Mucosa of stomach (tissue), 1 donor: ENCODE measurements at regions not wholly inside any gene's neighbourhood (a gene's known extent, or its start where the extent isn't known, plus 50 kb on each side); places are given as distances from the start of the nearest gene placed in this dataset.

Experiments used
- H3K27me3 ChIP-seq: one replicate; pipeline ENCODE4 v1.7.0; 2013; ENCODE audit warnings: mild to moderate bottlenecking, low read length; ENCODE audit not compliant: control insufficient read depth, insufficient read depth
- H3K36me3 ChIP-seq: one replicate; pipeline ENCODE4 v1.7.0; 2013; ENCODE audit warnings: low read length; ENCODE audit not compliant: control insufficient read depth, insufficient read depth
- H3K4me1 ChIP-seq: one replicate; pipeline ENCODE4 v1.7.0; 2013; ENCODE audit warnings: mild to moderate bottlenecking, low read length; ENCODE audit not compliant: control insufficient read depth, insufficient read depth
- H3K4me3 ChIP-seq: one replicate; pipeline ENCODE4 v1.7.0; 2013; ENCODE audit warnings: low read length
- H3K9ac ChIP-seq: one replicate; pipeline ENCODE4 v1.7.0; 2013; ENCODE audit warnings: mild to moderate bottlenecking, low read length, moderate library complexity
- H3K9me3 ChIP-seq: one replicate; pipeline ENCODE4 v1.7.0; 2013; ENCODE audit warnings: mild to moderate bottlenecking, low read length, moderate library complexity; ENCODE audit not compliant: control insufficient read depth
- donor health status: Pancreatic carcinoma.

- Histone ChIP-seq H3K4me1 (no peaks in the 10 kb centered on the region), H3K9ac (no peak overlapping the region), H3K27me3 (no peaks in the 10 kb centered on the region), H3K4me3 (no peak overlapping the region), H3K36me3 (no peaks in the 10 kb centered on the region), H3K9me3 (no peaks in the 10 kb centered on the region)
Observed at GRCh38 chr12:125283521-125283920, 218.3 kb downstream of the AACS start.

DNA sequence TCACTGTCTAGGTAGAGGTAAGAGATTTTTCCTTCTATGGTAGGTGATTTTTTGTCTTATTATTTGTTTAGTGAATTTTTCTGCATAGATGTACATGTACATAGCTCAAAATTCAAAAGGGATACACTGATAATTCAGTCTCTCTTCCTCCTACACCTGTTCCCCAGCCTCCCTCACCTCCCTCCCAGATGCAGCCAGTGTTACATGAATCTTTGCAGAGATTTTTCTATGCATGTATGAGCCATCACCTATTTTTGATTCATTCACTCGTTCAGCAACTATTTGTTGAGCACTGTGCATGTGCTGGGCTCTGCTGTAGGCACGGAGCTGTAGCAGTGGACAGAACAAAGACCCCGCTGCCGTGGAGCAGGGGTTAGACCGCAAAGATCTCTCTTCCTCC, 218.9 kb downstream of the AACS start:
- Histone ChIP-seq H3K4me3 (no peak overlapping the region), H3K4me1 (no peaks in the 10 kb centered on the region)

GRCh38 chr12:125284945-125285685, 219.9 kb downstream of the AACS start:
- Histone ChIP-seq H3K9ac (no peak overlapping the region), H3K27me3 (no peaks in the 10 kb centered on the region), H3K4me1 (no peaks in the 10 kb centered on the region)

More for the DNA sequence above, 218.9 kb downstream of the AACS start:
- Histone ChIP-seq H3K9me3 (no peaks in the 10 kb centered on the region), H3K9ac (no peak overlapping the region), H3K27me3 (no peaks in the 10 kb centered on the region), H3K36me3 (no peaks in the 10 kb centered on the region)

GRCh38 chr12:125286005-125286727, 220.9 kb downstream of the AACS start:
- Histone ChIP-seq H3K36me3 (no peaks in the 10 kb centered on the region), H3K9me3 (no peaks in the 10 kb centered on the region), H3K4me1 (no peaks in the 10 kb centered on the region), H3K4me3 (no peak overlapping the region), H3K9ac (no peak overlapping the region), H3K27me3 (no peaks in the 10 kb centered on the region)

More at GRCh38 chr12:125284945-125285685, 219.9 kb downstream of the AACS start:
- Histone ChIP-seq H3K4me3 (no peak overlapping the region), H3K36me3 (no peaks in the 10 kb centered on the region), H3K9me3 (no peaks in the 10 kb centered on the region)

- Histone ChIP-seq H3K36me3 (no peaks in the 10 kb centered on the region), H3K4me3 (no peak overlapping the region), H3K9me3 (no peaks in the 10 kb centered on the region), H3K9ac (no peak overlapping the region), H3K4me1 (no peaks in the 10 kb centered on the region), H3K27me3 (no peaks in the 10 kb centered on the region)
Observed at GRCh38 chr12:125287155-125287847, 222.1 kb downstream of the AACS start.

GRCh38 chr12:125288931-125289928, 224.0 kb downstream of the AACS start:
- H3K4me3 ChIP-seq, result no peak overlapping the region
- no peak overlapping the region for H3K9ac ChIP-seq

DNA sequence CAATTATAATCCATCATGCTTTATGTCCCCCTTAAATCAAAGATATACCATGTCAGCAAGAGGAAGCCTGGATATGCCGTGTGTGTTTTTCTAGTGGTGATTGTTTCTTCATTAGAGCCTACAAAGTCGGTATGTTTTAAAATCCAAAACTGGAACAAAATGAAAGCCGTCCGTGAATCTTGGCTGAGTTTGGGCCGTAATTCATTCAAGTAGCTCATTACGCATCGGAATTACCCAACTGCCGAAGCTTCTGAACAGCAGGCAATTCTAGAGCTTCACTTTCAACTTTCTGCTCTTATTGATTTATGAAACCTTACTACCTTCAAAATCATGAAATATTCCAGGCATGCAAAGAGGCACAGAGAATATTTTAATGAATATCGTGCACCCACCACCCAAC, 224.7 kb downstream of the AACS start:
- Histone ChIP-seq H3K4me3 (no peak overlapping the region), H3K9ac (no peak overlapping the region), H3K27me3 (no peaks in the 10 kb centered on the region), H3K36me3 (no peaks in the 10 kb centered on the region), H3K9me3 (no peaks in the 10 kb centered on the region), H3K4me1 (no peaks in the 10 kb centered on the region)

More at GRCh38 chr12:125288931-125289928, 224.0 kb downstream of the AACS start:
- Histone ChIP-seq H3K9me3 (no peaks in the 10 kb centered on the region), H3K4me1 (no peaks in the 10 kb centered on the region), H3K36me3 (no peaks in the 10 kb centered on the region), H3K27me3 (no peaks in the 10 kb centered on the region)

GRCh38 chr12:125292700-125293099, 227.5 kb downstream of the AACS start:
- no peaks in the 10 kb centered on the region for H3K4me1 ChIP-seq
- H3K4me3 ChIP-seq, result no peak overlapping the region
- H3K9me3 ChIP-seq, result no peaks in the 10 kb centered on the region
- H3K36me3 ChIP-seq, result no peaks in the 10 kb centered on the region
- H3K27me3 ChIP-seq, result no peaks in the 10 kb centered on the region
- no peak overlapping the region for H3K9ac ChIP-seq

DNA sequence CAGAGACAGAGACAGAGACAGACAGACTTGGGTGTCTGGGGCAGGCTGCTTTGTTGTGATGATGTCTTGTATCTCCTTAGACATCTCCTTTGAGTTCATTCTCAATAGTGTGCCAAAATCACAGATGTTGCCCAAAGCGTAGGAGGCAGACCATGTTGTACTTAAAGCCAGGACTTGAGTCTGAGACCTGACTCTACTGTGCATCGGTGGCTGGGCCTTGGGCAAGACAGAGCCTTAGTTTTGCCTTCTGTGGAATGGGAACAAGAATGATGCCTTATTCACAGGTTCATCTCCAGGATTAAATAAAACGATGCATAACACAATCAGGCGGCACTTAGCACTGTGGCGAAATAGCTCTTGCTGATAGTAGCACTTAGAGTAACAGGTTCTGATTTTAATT, 230.3 kb downstream of the AACS start:
- Histone ChIP-seq H3K9me3 (no peaks in the 10 kb centered on the region), H3K4me1 (no peaks in the 10 kb centered on the region), H3K36me3 (no peaks in the 10 kb centered on the region), H3K27me3 (no peaks in the 10 kb centered on the region), H3K9ac (no peak overlapping the region), H3K4me3 (no peak overlapping the region)

DNA sequence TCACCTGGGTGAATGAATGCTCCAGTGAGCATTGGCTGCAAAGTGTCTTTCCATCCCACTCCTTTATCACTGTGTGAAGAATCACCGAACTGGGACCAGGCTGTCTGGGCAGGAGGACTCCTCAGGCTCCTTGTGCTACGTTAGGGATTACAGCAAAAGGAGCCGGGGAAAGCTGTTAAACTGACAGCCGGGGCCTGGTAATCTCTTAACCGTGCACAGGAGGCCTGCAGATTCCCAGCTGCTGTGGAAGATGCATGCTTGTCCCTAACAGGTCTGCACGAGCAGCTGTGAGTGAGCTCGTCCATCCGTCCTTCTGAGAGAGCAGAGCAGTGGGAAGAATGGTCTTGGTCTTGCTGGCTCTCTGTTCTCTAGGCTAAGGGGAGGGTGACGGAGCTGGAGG, 231.5 kb downstream of the AACS start:
- H3K4me1 ChIP-seq, result no peaks in the 10 kb centered on the region
- no peaks in the 10 kb centered on the region for H3K9me3 ChIP-seq
- no peaks in the 10 kb centered on the region for H3K36me3 ChIP-seq
- H3K4me3 ChIP-seq, result no peak overlapping the region
- H3K27me3 ChIP-seq, result no peaks in the 10 kb centered on the region
- H3K9ac ChIP-seq, result no peak overlapping the region

GRCh38 chr12:125299840-125300239, 234.6 kb downstream of the AACS start:
- H3K4me1 ChIP-seq, result no peaks in the 10 kb centered on the region
- no peaks in the 10 kb centered on the region for H3K36me3 ChIP-seq
- no peaks in the 10 kb centered on the region for H3K9me3 ChIP-seq
- H3K4me3 ChIP-seq, result no peak overlapping the region
- H3K9ac ChIP-seq, result no peak overlapping the region
- no peaks in the 10 kb centered on the region for H3K27me3 ChIP-seq
